ENCODE measurements at regions not wholly inside any gene's neighbourhood (a gene's known extent, or its start where the extent isn't known, plus 50 kb on each side); places are given as distances from the start of the nearest gene placed in this dataset.

DNA sequence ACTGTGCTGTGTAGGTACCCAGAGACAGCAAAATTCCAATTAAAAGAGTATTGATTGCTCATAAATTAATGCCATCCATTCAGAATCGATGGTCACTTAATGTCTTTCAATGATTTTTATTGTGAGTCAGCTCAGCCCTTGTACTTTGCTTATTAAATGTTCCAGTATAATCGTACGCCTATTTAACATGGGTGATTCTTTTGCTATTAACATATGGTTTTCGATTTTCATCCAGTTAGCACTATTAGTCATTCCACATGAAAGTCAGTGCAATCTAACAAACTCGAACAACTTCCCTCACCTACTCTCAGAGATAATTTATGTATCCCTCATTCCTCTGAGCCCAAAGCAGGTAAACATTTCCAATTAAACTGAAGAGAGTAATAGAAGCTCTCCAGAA lies 109.6 kb upstream of the APP start:
- TF ChIP-seq POLR2A (IDR thresholded peaks at IDR 0.05; ENCODE audit: low read length) (no peak), GATA1 (IDR thresholded peaks at IDR 0.05; ENCODE audit: low read depth, low read length) (no peak)
